ENCODE measurements at regions not wholly inside any gene's neighbourhood (a gene's known extent, or its start where the extent isn't known, plus 50 kb on each side); places are given as distances from the start of the nearest gene placed in this dataset.
"Not testable (repeated sequence)": the region's sequence is repeated elsewhere in the genome, so short reads cannot be mapped to it uniquely, and the experiment has no call there.

DNA sequence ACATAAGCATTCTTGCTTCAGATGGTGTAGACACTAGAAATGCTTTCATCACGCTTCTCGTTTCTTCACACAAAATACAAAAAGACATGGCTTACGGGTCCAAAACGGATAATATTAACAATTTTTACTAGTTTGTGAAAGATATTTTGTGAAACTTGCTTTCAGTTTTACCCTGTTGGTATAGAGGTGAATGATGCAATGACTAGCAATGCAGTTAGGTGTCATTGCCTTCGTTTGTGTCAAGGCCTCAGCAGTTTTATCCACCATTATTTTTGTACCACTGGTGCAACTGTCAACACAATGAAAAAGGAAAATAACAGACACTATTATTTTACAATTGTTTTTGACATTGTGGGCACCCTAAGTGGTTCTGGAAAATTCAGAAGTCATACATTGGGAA lies 323.0 kb downstream of the FLRT2 start:
- Histone ChIP-seq H4K20me1 (ENCODE audit: insufficient read depth, low read length) (no peaks in the 10 kb centered on the region), H3K27ac (ENCODE audit: low read length) (no peak overlapping the region; the same call in 1 of the 2 replicates), H3K4me2 (ENCODE audit: insufficient read depth, low read length) (no peak overlapping the region), H3K9me3 (ENCODE audit: insufficient read depth, low read length, severe bottlenecking) (no peaks in the 10 kb centered on the region), H3K4me1 (ENCODE audit: insufficient read depth, low read length) (peaks cover 7% of the 10 kb centered on the region; the same call in 1 of the 2 replicates), H3K4me3 (ENCODE audit: low read depth in 1 of 2, low read length in 2 of 2) (no peak overlapping the region), H2AFZ (ENCODE audit: low read depth, low read length) (peak overlapping the region; percentile 52; the same call in 1 of the 2 replicates), H3K9ac (ENCODE audit: low read depth, low read length) (no peak overlapping the region), H3K79me2 (ENCODE audit: insufficient read depth, low read length) (no peaks in the 10 kb centered on the region), H3K27me3 (ENCODE audit: insufficient read depth, low read length, poor library complexity) (no peaks in the 10 kb centered on the region), H3K36me3 (ENCODE audit: insufficient read depth, low read length) (no peaks in the 10 kb centered on the region)
- DNase-seq, result no peak
- TF ChIP-seq EZH2 (IDR thresholded peaks at IDR 0.05; ENCODE audit: borderline replicate concordance, low read depth, low read length, severe bottlenecking) (no peak), CTCF (IDR thresholded peaks at IDR 0.05; ENCODE audit: borderline replicate concordance, extremely low read depth, low read length, poor library complexity, severe bottlenecking) (no peak)
- ATAC-seq (ENCODE audit: insufficient read depth, low read depth), result no peak

DNA sequence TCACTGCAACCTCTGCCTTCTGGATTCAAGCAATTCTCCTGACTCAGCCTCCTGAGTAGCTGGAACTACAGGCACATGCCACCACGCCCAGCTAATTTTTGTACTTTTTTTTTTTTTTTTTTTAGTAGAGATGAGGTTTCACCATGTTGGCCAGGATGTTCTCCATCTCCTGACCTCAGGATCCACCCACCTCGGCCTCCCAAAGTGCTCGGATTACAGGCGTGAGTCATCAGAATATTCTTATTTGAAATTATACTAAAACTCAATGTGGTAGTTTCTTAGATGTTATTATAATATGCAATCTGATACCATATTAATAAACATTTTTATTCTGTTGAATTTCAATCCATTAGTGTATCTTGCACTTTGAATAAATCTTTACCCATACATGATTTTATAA lies 322.2 kb downstream of the FLRT2 start:
- not testable (repeated sequence) for H3K4me3 ChIP-seq (ENCODE audit: low read depth in 1 of 2, low read length in 2 of 2); H2AFZ ChIP-seq (ENCODE audit: low read depth, low read length); H3K27me3 ChIP-seq (ENCODE audit: insufficient read depth, low read length, poor library complexity); H3K4me1 ChIP-seq (ENCODE audit: insufficient read depth, low read length); H3K4me2 ChIP-seq (ENCODE audit: insufficient read depth, low read length); H4K20me1 ChIP-seq (ENCODE audit: insufficient read depth, low read length); H3K27ac ChIP-seq (ENCODE audit: low read length); H3K9ac ChIP-seq (ENCODE audit: low read depth, low read length); H3K36me3 ChIP-seq (ENCODE audit: insufficient read depth, low read length); H3K79me2 ChIP-seq (ENCODE audit: insufficient read depth, low read length); DNase-seq; H3K9me3 ChIP-seq (ENCODE audit: insufficient read depth, low read length, severe bottlenecking); ATAC-seq (ENCODE audit: insufficient read depth, low read depth)

GRCh38 chr14:85830549-85830948 lies 300.6 kb downstream of the FLRT2 start:
- H3K27ac ChIP-seq (ENCODE audit: low read length); H3K9me3 ChIP-seq (ENCODE audit: insufficient read depth, low read length, severe bottlenecking); DNase-seq; H3K27me3 ChIP-seq (ENCODE audit: insufficient read depth, low read length, poor library complexity); H4K20me1 ChIP-seq (ENCODE audit: insufficient read depth, low read length); H3K4me2 ChIP-seq (ENCODE audit: insufficient read depth, low read length); H3K9ac ChIP-seq (ENCODE audit: low read depth, low read length); H3K4me3 ChIP-seq (ENCODE audit: low read depth in 1 of 2, low read length in 2 of 2); H3K4me1 ChIP-seq (ENCODE audit: insufficient read depth, low read length); ATAC-seq (ENCODE audit: insufficient read depth, low read depth); H2AFZ ChIP-seq (ENCODE audit: low read depth, low read length); H3K36me3 ChIP-seq (ENCODE audit: insufficient read depth, low read length); H3K79me2 ChIP-seq (ENCODE audit: insufficient read depth, low read length): not testable (repeated sequence)

GRCh38 chr14:85829601-85830000 lies 299.7 kb downstream of the FLRT2 start:
- H3K9ac ChIP-seq (ENCODE audit: low read depth, low read length); H3K4me1 ChIP-seq (ENCODE audit: insufficient read depth, low read length): not testable (repeated sequence)

GRCh38 chr14:85824526-85824925 lies 294.6 kb downstream of the FLRT2 start:
- Histone ChIP-seq H3K4me2 (ENCODE audit: insufficient read depth, low read length) (no peak overlapping the region), H3K9ac (ENCODE audit: low read depth, low read length) (no peak overlapping the region), H3K36me3 (ENCODE audit: insufficient read depth, low read length) (no peaks in the 10 kb centered on the region), H3K9me3 (ENCODE audit: insufficient read depth, low read length, severe bottlenecking) (no peaks in the 10 kb centered on the region), H3K4me3 (ENCODE audit: low read depth in 1 of 2, low read length in 2 of 2) (no peak overlapping the region), H4K20me1 (ENCODE audit: insufficient read depth, low read length) (no peaks in the 10 kb centered on the region), H3K27me3 (ENCODE audit: insufficient read depth, low read length, poor library complexity) (no peaks in the 10 kb centered on the region), H3K4me1 (ENCODE audit: insufficient read depth, low read length) (no peaks in the 10 kb centered on the region), H3K79me2 (ENCODE audit: insufficient read depth, low read length) (no peaks in the 10 kb centered on the region), H3K27ac (ENCODE audit: low read length) (no peak overlapping the region), H2AFZ (ENCODE audit: low read depth, low read length) (no peak overlapping the region)
- TF ChIP-seq EZH2 (IDR thresholded peaks at IDR 0.05; ENCODE audit: borderline replicate concordance, low read depth, low read length, severe bottlenecking) (no peak), CTCF (IDR thresholded peaks at IDR 0.05; ENCODE audit: borderline replicate concordance, extremely low read depth, low read length, poor library complexity, severe bottlenecking) (no peak)
- DNase-seq, result no peak
- no peak for ATAC-seq (ENCODE audit: insufficient read depth, low read depth)

More at GRCh38 chr14:85829601-85830000, 299.7 kb downstream of the FLRT2 start:
- not testable (repeated sequence) for H2AFZ ChIP-seq (ENCODE audit: low read depth, low read length); H3K36me3 ChIP-seq (ENCODE audit: insufficient read depth, low read length); H3K4me3 ChIP-seq (ENCODE audit: low read depth in 1 of 2, low read length in 2 of 2); H4K20me1 ChIP-seq (ENCODE audit: insufficient read depth, low read length); H3K4me2 ChIP-seq (ENCODE audit: insufficient read depth, low read length); H3K27me3 ChIP-seq (ENCODE audit: insufficient read depth, low read length, poor library complexity); DNase-seq; H3K9me3 ChIP-seq (ENCODE audit: insufficient read depth, low read length, severe bottlenecking); ATAC-seq (ENCODE audit: insufficient read depth, low read depth); H3K27ac ChIP-seq (ENCODE audit: low read length); H3K79me2 ChIP-seq (ENCODE audit: insufficient read depth, low read length)
